ENCODE measurements at regions not wholly inside any gene's neighbourhood (a gene's known extent, or its start where the extent isn't known, plus 50 kb on each side); places are given as distances from the start of the nearest gene placed in this dataset.

GRCh38 chr1:184244962-184245361, 141.9 kb upstream of the C1orf21 start:
- TF ChIP-seq CTCF (IDR thresholded peaks at IDR 0.05) (no peak), POLR2AphosphoS5 (IDR thresholded peaks at IDR 0.05) (no peak), POLR2A (IDR thresholded peaks at IDR 0.05) (no peak), EP300 (IDR thresholded peaks at IDR 0.05) (no peak)

All from upper lobe of left lung (tissue), 4 donors.